ENCODE measurements at regions not wholly inside any gene's neighbourhood (a gene's known extent, or its start where the extent isn't known, plus 50 kb on each side); places are given as distances from the start of the nearest gene placed in this dataset.
A peak's percentile ranks its signal among the peaks of the same experiment; 100 is the strongest.
"Not testable (repeated sequence)": the region's sequence is repeated elsewhere in the genome, so short reads cannot be mapped to it uniquely, and the experiment has no call there.

DNA sequence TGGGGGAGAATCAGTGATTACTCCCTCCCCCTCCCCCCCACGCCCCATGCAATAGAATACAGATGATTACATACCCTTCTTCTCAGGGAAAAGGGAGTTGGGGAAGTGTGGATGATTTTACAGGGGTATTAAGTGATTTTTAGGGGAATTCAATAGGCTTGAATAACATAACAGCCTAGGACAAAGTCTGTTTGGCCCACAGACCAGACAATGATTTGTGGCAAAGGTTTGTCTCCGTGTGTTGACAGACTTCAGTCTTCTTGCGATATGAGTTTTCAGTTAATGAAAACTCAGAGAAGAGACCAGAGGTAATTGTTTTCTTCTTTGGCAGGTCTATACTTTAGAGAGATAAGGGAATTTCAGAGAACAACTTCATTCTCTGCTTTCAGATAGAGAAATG, 95.3 kb downstream of the OR2B2 start:
- ATAC-seq (no peak), DNase-seq (no peak), FAIRE-seq (no peak)
- H3K36me3 ChIP-seq = no peaks in the 10 kb centered on the region
- no peak overlapping the region for H3K4me3 ChIP-seq
- H3K27ac ChIP-seq = no peak overlapping the region
- intact Hi-C loops (cut with DNase I) = no loop called here
- no peaks in the 10 kb centered on the region for H3K9me3 ChIP-seq
- peaks cover 0 to 38% (median 3%) of the 10 kb centered on the region in 4 donors for H3K27me3 ChIP-seq
- TF ChIP-seq, protein P1, sequence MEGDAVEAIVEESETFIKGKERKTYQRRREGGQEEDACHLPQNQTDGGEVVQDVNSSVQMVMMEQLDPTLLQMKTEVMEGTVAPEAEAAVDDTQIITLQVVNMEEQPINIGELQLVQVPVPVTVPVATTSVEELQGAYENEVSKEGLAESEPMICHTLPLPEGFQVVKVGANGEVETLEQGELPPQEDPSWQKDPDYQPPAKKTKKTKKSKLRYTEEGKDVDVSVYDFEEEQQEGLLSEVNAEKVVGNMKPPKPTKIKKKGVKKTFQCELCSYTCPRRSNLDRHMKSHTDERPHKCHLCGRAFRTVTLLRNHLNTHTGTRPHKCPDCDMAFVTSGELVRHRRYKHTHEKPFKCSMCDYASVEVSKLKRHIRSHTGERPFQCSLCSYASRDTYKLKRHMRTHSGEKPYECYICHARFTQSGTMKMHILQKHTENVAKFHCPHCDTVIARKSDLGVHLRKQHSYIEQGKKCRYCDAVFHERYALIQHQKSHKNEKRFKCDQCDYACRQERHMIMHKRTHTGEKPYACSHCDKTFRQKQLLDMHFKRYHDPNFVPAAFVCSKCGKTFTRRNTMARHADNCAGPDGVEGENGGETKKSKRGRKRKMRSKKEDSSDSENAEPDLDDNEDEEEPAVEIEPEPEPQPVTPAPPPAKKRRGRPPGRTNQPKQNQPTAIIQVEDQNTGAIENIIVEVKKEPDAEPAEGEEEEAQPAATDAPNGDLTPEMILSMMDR (IDR thresholded peaks at IDR 0.05) = no peak
- no peaks in the 10 kb centered on the region for H3K4me1 ChIP-seq
- WGBS, 2 donors = 77 to 84% methylated on average over 3 of the region's 3 CpGs

DNA sequence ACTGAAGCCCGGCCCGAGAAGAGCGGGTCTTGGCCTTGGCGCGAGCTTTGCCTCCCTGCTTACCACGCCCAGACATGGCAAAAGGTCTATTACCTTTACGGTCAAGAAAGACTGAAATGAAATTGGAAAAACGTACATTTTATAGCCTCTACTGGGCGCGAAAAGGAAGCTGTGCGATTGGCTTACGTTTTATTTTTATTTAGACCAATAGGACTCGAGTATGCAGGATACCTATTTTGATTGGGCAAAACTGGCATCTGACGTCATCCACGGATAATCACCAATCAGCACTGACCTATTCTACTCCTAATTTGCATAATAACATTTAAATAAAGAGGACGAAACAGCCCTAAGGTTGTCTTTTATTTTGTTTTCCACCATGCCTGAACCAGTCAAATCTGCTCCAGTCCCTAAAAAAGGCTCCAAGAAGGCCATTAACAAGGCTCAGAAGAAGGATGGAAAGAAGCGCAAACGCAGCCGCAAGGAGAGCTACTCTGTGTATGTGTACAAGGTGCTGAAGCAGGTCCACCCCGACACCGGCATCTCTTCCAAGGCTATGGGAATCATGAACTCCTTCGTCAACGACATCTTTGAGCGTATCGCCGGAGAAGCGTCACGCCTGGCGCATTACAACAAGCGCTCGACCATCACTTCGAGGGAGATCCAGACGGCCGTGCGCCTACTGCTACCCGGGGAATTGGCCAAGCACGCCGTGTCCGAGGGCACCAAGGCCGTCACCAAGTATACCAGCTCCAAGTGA, 97.4 kb downstream of the OR2B2 start:
- WGBS, 2 donors = 3 to 4% methylated on average over 39 to 40 of the region's 40 CpGs
- Histone ChIP-seq H3K36me3 (no peaks in the 10 kb centered on the region), H3K9me3 (no peaks in the 10 kb centered on the region), H3K27ac (no peak overlapping the region), H3K4me1 (no peaks in the 10 kb centered on the region), H3K27me3 (peaks cover 0 to 55% (median 6%) of the 10 kb centered on the region in 4 donors), H3K4me3 (peak overlapping the region in 1 of 4 donors; percentile 25)
- peak in 4 of 6 donors; percentile 43 to 64 (median 54) for DNase-seq
- TF ChIP-seq, protein P1 (IDR thresholded peaks at IDR 0.05) = no peak
- FAIRE-seq = no peak
- intact Hi-C loops (cut with DNase I) = no loop called here
- ATAC-seq = peak; percentile 53 to 85 (median 81)

DNA sequence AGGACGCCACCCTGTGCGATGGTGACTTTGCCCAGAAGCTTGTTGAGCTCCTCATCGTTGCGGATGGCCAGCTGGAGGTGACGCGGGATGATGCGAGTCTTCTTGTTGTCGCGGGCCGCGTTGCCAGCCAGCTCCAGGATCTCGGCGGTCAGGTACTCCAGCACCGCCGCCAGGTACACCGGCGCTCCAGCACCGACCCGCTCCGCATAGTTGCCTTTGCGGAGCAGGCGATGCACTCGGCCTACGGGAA, 97.9 kb downstream of the OR2B2 start:
- DNase-seq; intact Hi-C loops (cut with DNase I); H3K9me3 ChIP-seq; H3K27ac ChIP-seq; H3K4me1 ChIP-seq; FAIRE-seq; H3K36me3 ChIP-seq: not testable (repeated sequence)
- WGBS, 2 donors = 0 to 8% methylated on average over 2 to 5 of the region's 24 CpGs
- Histone ChIP-seq H3K27me3 (peaks cover 0 to 60% (median 6%) of the 10 kb centered on the region in 4 donors), H3K4me3 (peak overlapping the region in 1 of 4 donors; percentile 25)
- peak; percentile 31 to 51 (median 42) for ATAC-seq

DNA sequence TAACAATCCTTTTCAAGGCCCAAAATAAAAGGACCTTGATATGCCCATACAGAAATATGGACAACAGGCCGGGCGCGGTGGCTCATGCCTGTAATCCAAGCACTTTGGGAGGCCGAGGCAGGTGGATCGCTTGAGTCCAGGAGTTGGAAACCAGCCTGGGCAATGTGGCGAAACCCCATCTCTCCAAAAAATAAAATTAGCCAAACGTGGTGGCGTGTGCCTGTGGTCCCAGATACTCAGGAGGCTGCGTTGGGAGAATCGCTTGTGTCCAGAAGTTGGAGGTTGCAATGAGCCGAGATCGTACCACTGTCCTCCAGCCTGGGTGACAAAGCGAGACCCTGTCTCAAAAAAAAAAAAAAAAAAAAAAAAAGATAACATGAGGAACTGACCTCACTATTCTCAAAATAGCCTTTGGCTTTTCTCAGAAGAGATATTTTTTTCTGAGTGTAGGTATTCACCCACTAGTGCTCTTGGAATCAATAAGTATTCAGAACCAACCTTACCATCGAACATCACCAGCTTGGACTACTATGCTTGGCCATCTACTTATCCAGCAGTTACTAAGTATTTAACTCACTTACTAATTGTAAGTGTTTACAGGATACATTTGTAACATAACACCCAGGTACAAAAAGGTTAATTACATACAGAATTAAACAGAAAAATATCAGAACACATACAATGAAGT, 99.2 kb downstream of the OR2B2 start:
- Histone ChIP-seq H3K4me1 (no peaks in the 10 kb centered on the region), H3K4me3 (no peak overlapping the region), H3K27ac (no peak overlapping the region), H3K27me3 (peaks cover 0 to 63% (median 8%) of the 10 kb centered on the region in 4 donors), H3K36me3 (no peaks in the 10 kb centered on the region), H3K9me3 (no peaks in the 10 kb centered on the region)
- 81 to 85% methylated on average over 14 of the region's 14 CpGs for WGBS, 2 donors
- DNase-seq (no peak), ATAC-seq (no peak), FAIRE-seq (no peak)
- TF ChIP-seq, protein P1 (IDR thresholded peaks at IDR 0.05) = no peak
- intact Hi-C loops (cut with DNase I) = no loop called here

DNA sequence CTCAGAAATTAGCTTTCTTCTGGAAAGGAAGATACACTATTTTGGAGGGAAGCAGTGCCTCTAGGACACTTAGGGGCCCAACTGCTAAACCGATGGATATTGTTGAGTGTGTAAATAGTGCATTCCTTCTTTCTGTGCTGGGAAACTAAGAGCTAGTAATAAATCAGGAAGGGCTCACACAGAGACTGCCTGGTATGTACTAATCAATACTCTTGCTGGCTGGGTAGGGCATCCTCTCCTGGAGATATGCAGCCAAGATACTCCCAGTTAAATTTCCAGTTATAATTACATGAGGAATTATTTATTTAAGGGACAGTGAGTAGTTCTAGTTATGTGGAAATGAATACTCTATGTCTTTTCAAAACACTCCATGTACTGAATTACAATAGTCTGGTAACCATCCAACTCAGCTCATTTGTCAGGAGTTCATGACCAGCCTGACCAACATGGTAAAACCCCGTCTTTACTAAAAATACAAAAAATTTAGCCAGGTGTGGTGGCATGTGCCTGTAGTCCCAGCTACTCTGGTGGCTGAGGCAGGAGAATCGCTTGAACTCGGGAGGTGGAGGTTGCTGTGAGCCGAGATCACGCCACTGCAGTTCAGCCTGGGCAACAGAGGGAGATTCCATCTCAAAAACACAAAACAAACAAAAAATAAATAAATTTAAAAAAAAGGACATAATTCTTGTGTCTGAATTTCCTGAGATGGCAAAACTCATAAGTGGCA, 100.0 kb downstream of the OR2B2 start:
- Histone ChIP-seq H3K4me1 (peaks cover 0 to 1% (median 0%) of the 10 kb centered on the region in 3 donors), H3K27ac (no peak overlapping the region), H3K4me3 (no peak overlapping the region), H3K27me3 (peaks cover 0 to 59% (median 9%) of the 10 kb centered on the region in 4 donors), H3K9me3 (no peaks in the 10 kb centered on the region), H3K36me3 (no peaks in the 10 kb centered on the region)
- TF ChIP-seq, protein P1 (IDR thresholded peaks at IDR 0.05) = no peak
- 61 to 67% methylated on average over 6 of the region's 6 CpGs for WGBS, 2 donors
- intact Hi-C loops (cut with DNase I) = no loop called here
- no peak for ATAC-seq
- FAIRE-seq = no peak
- DNase-seq = no peak

All from pancreas (tissue), 10 donors.